ENCODE measurements at regions not wholly inside any gene's neighbourhood (a gene's known extent, or its start where the extent isn't known, plus 50 kb on each side); places are given as distances from the start of the nearest gene placed in this dataset.

DNA sequence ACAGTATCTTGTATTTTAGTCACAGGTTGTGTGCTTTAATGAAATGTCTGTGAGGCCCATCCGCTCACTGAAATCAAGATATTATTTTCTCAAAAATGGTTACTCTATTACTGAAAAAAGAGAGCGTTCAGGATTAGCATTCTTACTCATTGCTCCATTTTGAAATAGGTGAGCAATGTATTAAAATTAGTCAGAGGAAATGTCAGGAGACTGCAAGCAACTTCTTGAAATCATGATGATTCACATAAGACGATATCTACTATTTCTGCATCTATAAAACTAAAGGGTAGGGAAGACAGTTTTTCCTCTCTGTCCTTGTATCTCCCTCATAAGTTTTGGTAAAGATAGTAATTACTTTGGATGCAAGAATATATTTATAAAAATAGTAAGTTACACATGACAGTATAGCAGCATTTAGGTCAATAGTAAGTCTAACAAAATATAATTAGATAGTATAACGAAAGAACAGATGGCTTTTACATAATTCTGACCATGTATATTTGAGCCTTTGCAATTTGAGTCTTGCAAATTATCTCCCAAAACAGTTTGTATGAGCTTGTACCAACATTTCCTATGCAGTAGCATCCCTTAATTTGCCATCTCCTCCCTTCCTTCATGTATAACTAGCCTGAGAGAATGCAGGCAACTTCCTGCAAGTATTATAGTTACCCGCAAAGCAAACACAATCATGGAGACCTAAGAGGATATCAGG is 937.8 kb downstream of the PCDH7 start:
- H3K9me3 ChIP-seq = no peaks in the 10 kb centered on the region
- no peak for DNase-seq
- no peak for TF ChIP-seq CTCF (IDR thresholded peaks at IDR 0.05; ENCODE audit: low read depth, low read length)
- no peaks in the 10 kb centered on the region for H3K36me3 ChIP-seq
- H3K27me3 ChIP-seq = no peaks in the 10 kb centered on the region
- H3K4me3 ChIP-seq (ENCODE audit: low read depth, low read length) = no peak overlapping the region
- no peaks in the 10 kb centered on the region for H3K4me1 ChIP-seq

DNA sequence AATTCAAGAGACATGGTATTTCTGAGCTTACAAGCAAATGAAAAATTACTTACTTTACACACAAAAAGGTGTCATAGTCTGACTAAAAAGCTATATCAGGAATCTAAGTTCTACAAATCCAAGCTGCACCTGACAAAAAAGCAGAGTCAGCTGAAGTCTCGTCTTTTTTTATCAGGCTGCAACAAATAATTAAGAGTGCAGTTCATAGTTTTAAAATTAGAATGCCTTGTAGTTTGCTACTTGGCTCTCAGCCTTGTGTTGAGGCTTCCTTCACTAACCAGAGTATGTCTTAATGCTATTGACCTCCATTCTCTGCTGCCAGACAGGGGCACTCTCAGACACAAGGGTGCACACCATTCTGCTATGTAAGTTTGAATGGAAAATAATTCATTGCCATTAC is 940.7 kb downstream of the PCDH7 start:
- TF ChIP-seq CTCF (IDR thresholded peaks at IDR 0.05; ENCODE audit: low read depth, low read length) = no peak
- Histone ChIP-seq H3K4me3 (ENCODE audit: low read depth, low read length) (no peak overlapping the region), H3K36me3 (no peaks in the 10 kb centered on the region), H3K9me3 (no peaks in the 10 kb centered on the region), H3K27me3 (no peaks in the 10 kb centered on the region), H3K4me1 (no peaks in the 10 kb centered on the region)
- no peak for DNase-seq

DNA sequence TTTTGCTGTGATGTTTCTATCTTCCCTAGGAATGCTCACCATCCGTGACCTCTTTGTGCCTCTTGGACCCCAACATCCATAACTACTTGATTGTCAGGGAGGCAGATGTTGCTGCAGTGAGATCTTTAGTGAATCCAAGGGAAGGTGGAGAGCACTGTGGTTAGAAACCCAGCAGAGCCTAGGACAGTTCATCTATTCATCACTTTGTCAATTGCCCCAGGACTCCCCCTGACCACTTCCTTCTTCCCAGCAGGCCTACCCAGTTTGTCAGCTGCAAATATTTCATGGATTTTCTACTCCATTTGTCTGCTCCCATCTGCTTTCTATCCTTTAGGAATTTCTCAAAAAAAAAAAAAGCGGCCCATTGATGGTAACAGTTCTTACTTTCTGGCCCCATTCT is 942.8 kb downstream of the PCDH7 start:
- Histone ChIP-seq H3K27me3 (no peaks in the 10 kb centered on the region), H3K36me3 (no peaks in the 10 kb centered on the region), H3K4me1 (no peaks in the 10 kb centered on the region), H3K9me3 (no peaks in the 10 kb centered on the region), H3K4me3 (ENCODE audit: low read depth, low read length) (no peak overlapping the region)
- DNase-seq = no peak
- TF ChIP-seq CTCF (IDR thresholded peaks at IDR 0.05; ENCODE audit: low read depth, low read length) = no peak

DNA sequence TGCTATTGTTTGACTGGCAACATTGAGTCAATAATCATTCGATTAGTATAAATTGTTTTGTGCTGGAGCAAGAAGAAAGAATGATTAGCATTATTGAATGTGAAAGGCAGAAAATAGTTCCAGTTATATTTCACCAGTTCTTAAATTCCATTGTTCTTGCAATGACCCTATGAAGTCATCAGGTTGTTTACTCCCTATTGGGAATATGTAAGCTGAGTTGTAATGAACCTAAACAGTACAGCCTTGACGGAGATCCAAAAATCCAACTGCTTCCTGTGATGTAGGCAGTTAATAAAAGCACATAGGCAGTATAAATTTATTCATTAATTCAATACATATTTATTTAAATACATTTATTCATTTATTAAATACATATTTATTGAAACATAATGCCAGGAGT is 947.5 kb downstream of the PCDH7 start:
- Histone ChIP-seq H3K9me3 (no peaks in the 10 kb centered on the region), H3K4me1 (no peaks in the 10 kb centered on the region; the same call in 1 of the 2 replicates), H3K36me3 (no peaks in the 10 kb centered on the region), H3K4me3 (ENCODE audit: low read depth, low read length) (no peak overlapping the region), H3K27me3 (no peaks in the 10 kb centered on the region)
- no peak for TF ChIP-seq CTCF (IDR thresholded peaks at IDR 0.05; ENCODE audit: low read depth, low read length)
- DNase-seq = no peak

DNA sequence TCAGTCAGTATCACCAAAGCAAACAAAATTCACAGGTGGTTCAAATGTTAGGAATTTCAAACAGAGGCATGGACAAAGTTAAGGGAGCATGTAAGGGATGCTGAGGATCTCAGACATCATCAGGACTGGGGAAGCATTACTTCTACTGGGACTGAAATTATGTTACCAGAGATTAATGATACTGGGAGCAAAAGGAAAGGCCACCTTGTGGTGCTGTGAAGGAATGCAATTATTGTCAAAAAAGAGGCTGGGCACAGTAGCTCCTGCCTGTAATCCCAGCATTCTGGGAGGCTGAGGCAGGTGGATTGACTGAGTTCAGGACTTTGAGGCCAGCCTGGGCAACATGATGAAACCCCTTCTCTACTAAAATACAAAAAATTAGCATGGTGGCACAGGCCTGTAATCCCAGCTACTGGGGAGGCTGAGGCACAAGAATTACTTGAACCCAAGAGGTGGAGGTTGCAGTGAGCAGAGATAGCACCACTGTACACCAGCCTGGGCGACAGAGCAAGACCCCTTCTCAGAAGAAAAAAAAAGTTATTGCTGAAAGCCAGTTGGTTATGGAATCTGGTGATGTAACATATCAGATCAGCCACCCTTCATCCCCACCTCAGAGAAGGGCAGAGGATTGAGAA is 954.3 kb downstream of the PCDH7 start:
- Histone ChIP-seq H3K36me3 (no peaks in the 10 kb centered on the region), H3K9me3 (no peaks in the 10 kb centered on the region), H3K4me1 (no peaks in the 10 kb centered on the region), H3K4me3 (ENCODE audit: low read depth, low read length) (no peak overlapping the region), H3K27me3 (no peaks in the 10 kb centered on the region)
- DNase-seq = peak; percentile 12
- TF ChIP-seq CTCF (IDR thresholded peaks at IDR 0.05; ENCODE audit: low read depth, low read length) = peak; percentile 59

DNA sequence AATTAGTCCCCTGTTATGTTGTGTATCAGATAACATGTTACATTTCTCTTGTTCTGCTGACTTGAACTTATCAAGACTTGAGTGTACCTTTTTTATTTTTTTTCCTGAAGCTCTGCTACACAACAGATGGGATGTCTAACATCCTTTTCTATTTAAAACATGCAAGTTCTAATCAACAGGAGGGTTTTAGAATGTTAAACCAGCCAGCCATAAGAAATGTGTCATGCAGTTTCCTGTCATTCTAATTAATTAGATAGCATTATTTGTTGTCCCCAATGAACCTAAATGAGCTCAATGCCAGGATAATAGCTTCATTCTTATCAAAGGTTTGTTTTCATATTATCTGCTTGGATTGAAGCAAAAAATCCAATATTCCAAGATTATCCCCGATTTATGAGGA is 958.2 kb downstream of the PCDH7 start:
- Histone ChIP-seq H3K4me3 (ENCODE audit: low read depth, low read length) (no peak overlapping the region), H3K36me3 (no peaks in the 10 kb centered on the region), H3K4me1 (no peaks in the 10 kb centered on the region), H3K27me3 (no peaks in the 10 kb centered on the region), H3K9me3 (no peaks in the 10 kb centered on the region)
- no peak for DNase-seq
- TF ChIP-seq CTCF (IDR thresholded peaks at IDR 0.05; ENCODE audit: low read depth, low read length) = no peak

Data from BE2C (cell line).